ENCODE measurements at regions not wholly inside any gene's neighbourhood (a gene's known extent, or its start where the extent isn't known, plus 50 kb on each side); places are given as distances from the start of the nearest gene placed in this dataset.

DNA sequence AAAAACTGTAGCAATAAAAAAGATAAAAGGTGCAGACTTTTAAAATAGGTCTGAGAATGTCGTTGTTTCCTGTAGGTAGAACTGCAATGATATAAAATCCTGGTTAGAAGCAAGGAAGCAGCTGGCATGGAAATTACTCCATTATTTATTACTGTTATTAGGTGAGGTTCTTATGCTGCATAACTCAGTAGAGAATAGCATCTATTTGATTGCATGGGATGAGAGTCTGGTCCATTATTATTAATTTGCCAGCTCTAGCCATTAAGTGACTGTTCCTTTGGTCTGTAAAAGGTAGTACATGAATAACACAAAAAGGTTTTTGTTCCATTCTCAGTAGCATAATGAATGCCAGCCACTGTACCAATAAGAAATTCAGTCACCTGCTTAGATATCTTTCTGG lies 358.6 kb downstream of the RBM43 start:
- DNase-seq (ENCODE audit: low spot score) = no peak

DNA sequence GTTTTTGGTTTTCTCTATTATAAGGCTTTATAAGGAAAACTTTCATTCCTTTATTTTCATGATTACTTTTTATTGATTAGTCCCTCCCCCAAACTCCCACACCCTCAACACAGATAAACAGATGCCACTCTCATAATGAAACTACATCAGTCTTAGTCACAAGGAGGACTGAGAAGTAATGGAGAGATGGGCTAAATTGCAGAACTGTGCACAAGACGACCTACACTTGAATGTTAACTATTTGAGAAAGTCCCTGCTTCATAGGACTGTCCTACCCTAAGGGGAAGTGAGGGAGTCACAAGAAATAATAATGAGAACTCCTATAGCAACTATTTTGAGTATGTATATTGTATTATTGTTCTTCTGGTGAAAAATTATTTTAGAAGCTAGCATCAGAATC lies 360.8 kb downstream of the RBM43 start:
- no peak for DNase-seq (ENCODE audit: low spot score)

DNA sequence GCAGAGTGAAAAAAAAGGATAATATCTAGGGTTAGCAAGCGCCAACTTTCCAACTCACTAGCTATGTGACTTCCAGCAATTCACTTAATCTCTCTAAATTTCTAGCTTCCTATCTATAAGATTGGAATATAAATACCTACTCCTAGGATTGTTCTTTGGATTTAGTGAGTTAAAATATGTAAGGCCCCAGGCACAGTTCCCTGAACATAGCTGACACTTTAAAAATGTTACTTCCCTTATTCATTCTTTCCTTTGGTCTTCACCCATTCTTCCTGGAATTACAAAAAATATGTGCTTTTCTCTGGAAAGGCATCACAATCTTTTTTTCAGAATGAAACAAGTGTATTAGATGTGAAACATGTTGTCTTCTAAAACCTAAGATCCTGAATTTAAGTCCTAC lies 365.7 kb downstream of the RBM43 start:
- no peak for DNase-seq (ENCODE audit: low spot score)

- peak; percentile 71 for DNase-seq (ENCODE audit: low spot score)
These were observed 372.5 kb downstream of the RBM43 start for GRCh38 chr2:150889141-150889540.

DNA sequence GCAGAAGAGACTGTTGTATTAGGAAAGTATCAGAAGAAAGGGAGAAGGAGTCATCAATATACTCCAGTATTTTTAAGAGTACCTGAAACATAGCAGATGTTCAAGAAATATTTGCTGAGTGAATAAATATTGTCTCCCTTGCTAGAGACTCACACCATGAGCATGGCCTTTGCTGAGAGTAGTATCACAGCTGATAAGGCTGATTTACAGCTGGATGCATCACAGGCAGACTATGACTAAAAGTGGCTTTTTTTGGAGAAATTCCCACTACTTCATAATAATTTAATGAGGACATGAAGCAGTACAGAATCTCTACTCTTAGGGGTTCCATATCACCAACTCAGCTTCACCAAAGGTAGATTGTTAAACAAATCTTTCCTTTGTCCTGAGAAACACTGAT lies 373.3 kb downstream of the RBM43 start:
- DNase-seq (ENCODE audit: low spot score) = peak; percentile 80

DNA sequence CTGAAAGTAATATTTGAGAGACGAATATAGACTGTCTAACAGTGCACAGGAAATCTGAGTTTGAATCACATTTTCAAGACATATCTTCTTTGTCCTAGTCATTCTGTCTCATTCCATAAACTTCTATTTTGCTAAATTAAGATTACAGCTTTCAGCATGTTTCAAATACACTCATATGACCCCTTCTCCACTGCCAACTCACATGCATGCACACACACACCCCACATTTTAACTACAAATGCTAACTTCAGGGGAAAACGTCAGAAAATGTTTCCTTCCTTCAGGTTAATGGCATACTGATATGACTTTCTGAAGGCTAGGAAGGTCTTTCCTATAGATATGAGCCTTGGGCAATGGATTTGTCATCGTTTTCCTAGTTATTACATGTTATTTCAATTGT lies 373.7 kb downstream of the RBM43 start:
- no peak for DNase-seq (ENCODE audit: low spot score)

- DNase-seq (ENCODE audit: low spot score) = no peak
These were observed 375.8 kb downstream of the RBM43 start for GRCh38 chr2:150885774-150886386.

GRCh38 chr2:150885236-150885635 lies 376.4 kb downstream of the RBM43 start:
- no peak for DNase-seq (ENCODE audit: low spot score)

DNA sequence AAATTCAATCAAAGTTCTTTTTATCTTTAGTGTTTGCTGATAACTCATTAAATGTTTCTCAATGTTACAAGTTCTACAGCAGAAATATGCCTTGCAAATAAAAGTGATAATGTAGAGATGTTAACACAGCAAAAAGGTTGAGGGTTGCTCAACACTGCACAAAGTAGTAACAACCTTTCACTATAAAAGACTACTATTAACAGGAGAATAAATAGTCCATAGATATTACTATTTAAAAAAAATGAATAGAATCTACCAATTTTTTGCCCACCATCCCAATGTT lies 378.1 kb downstream of the RBM43 start:
- no peak for DNase-seq (ENCODE audit: low spot score)

GRCh38 chr2:150882751-150883612 lies 378.7 kb downstream of the RBM43 start:
- DNase-seq (ENCODE audit: low spot score) = no peak

DNA sequence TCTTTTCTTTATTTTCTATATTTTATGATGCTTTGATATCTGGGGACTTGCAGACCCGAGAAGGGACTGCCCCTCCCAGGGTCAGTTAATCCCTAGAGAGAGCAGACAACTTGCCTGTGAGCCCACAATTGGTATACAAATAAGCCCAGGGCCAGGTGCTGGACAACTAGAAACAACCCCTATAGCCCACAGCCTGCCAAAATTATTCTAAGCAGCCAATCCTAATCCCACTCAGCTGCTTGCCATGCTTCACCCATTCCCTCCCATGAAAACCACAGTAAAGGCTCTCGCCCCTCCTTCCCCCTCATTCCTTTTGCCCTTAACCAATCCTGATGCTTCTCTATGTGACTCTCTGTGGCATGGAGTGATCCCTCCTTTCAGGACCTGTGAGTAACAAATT lies 380.7 kb downstream of the RBM43 start:
- no peak for DNase-seq (ENCODE audit: low spot score)

- peak; percentile 65 for DNase-seq (ENCODE audit: low spot score)
These were observed 383.3 kb downstream of the RBM43 start for GRCh38 chr2:150878356-150878755.

DNA sequence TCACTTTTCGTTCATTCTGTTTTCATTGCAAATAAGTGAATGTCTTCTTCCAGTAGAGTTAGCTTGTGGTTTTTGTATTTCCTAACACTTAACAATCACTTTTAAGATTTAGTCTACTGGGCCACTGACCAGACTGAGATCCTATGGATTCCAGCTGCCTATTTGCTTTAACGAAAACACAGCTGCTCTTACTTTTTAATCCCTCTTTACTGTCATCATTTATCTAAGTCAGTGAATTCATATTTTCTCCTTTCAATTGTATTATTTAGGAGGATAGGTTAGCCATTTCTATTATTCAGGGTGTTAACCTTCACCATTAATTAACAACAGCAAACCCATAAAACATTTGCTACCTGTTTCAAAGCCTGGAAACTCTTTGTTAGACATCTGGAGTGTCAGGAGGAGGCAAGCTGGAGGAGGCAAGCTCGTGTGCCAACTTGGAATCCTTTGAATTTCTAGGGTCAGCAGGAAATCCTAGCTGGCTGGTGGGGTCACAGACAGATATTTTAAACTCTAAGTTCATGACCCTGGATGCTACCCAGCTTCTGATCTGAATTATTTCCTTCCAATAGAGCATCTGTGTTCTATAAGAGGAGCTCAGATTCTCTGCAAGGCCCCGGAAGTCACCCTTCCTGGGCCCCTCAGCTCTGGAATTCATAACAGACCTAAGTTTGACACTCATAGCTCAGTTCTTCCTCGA lies 385.3 kb downstream of the RBM43 start:
- DNase-seq (ENCODE audit: low spot score) = no peak

DNA sequence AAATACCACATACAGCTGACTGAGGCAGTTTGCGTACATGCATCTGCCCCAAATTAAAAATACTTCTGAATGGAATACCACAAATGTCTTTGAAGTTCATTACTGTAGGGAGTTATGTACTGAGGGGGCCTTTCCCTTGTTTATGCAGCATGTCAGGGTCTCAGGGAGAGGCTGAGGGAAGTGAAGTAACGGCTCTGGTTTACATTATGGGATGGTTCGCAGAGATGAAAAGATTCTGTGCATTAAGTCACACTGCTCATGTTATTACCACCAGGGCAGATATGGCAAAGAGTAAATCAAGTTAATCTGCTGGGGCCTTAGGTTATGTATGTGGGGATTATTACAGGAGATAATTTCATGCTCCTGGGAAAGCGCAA lies 385.9 kb upstream of the RND3 start:
- DNase-seq (ENCODE audit: low spot score) = no peak

DNA sequence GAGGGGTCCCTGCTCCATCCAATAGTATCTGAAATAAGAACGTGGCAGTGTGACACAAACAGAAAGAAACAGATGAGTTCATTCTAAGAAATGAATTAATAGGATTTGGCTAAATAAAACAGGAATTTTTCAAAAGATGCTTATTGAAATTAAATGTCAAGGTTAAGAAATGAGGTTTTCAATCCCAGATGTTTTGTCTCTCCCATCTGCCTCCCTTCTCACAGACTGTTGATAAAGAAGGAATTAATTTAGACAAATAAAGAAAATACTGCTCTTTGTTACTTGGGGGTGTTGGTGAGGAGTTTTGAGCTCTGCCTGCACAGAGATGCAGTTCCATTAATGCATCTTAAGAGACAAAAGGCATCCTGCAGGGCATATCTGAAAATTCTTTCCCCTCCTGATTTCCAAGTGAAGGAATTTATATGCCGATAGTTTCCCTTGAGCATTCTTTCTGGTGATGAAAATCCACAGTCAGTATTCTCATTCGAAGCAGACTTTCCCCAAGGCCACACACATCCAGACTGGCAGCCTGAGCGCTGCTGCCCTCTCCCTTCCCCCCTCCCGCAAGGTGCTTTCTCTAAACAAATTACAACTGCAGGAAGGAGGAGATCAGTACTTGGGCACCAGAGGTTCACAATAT lies 385.4 kb upstream of the RND3 start:
- no peak for DNase-seq (ENCODE audit: low spot score)

DNA sequence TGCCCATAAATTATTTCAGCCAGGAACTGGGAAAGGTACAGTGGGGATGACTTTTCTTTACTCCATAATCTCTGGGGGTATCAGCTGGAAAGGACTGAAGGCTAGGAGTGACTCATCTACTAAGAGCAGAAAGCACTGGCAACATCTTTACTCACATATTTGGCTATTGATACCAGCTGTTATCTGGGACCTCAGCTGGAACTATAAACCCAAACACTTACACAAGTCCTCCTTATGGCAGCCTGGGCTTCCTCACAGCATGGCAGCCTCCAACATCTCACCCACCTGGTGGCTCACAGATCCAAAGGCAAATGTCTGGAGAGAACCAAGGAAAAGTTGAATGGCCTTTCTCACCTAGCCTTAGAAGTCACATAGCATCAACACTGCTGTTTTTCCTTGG lies 379.0 kb upstream of the RND3 start:
- no peak for DNase-seq (ENCODE audit: low spot score)

DNA sequence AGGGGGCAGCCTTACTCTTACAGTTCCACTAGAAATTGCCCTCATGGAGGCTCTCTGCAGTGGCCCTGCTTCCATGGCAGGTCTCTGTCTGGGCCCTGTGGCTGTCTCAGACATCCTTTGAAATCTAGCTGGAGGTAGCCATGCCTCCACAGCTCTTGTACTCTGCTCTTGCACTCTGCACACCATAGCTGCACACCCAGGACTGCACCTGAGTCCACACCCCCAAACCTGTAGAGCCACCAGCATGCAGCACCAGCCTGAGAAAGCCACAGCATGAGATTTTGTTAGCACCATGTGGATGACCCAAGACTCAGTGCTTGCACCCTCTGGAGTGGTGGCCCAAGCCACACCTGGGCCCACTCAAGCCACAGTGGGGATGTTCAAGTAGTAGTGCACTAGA lies 376.2 kb upstream of the RND3 start:
- no peak for DNase-seq (ENCODE audit: low spot score)

DNA sequence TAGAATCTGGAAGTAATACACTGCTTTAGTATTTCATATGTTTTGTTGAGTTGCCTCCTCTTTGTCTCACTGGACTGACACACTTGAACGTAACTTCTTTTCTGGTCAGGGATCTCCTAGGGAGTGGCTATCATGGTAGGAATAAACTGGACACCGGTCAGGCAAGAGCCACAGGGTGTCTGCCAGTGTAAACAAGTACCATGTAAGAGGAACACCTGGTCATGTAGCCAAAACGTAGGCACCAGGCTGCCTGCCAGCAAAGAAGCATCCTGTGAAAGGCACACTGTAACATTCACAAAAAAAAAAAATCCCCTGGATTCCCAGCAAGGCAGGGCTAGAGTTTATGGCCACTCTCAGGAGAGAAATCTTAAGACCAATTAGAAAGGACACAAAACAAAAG lies 372.8 kb upstream of the RND3 start:
- DNase-seq (ENCODE audit: low spot score) = no peak

GRCh38 chr2:150859877-150860276 lies 372.4 kb upstream of the RND3 start:
- DNase-seq (ENCODE audit: low spot score) = no peak

DNA sequence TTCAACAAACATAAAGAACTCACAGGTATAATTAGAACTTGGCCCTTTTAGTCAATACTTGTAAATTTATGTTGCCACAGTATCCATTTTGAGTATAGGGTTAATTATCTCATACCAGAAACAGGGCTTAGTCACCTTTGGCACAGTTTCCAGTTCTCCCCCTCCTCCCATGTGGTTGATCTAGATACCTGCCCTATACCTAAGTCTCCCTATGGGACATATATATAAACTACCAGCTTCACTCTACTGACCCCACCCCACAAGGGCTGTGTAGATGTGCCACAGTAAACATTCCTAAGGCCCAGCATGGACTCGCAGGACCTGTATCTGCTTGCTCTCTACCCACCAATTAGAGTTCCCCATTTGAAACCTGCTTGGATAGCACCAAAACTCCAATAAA lies 371.7 kb upstream of the RND3 start:
- DNase-seq (ENCODE audit: low spot score) = no peak

GRCh38 chr2:150858382-150858781 lies 370.9 kb upstream of the RND3 start:
- DNase-seq (ENCODE audit: low spot score) = no peak

DNA sequence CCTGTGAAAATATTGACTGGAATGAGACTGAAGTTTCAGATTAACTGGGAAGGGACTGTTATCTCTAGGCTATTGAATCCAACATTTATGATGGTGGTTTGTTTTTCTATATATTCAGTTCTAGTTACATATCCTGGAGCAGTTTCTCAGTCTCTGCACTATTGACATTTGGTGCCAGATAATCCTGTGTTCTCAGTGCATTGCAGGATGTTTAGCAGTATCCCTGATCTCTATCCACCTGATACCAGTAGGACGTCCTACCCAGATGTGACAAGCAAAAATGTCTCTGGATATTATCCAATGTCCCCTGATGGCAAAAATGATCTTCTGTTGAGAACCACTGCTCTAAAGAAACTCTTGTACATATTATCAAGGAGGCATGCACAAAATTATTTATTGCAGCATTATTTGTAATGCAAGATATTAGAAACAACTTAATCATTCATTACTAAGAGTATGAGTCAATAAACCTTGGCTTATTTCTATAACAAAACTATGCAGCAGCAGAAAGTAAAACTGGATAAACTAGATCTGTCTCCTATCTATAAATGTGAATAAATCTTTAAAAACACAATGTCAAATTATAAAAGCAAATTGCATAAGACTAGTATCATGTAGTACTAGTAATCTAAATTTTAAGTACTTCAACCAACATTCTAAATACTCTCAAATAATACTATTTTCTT lies 369.3 kb upstream of the RND3 start:
- DNase-seq (ENCODE audit: low spot score) = no peak

Measured in A172 (cell line).